NCI-H1105 treated with DMSO at 0.1 percent for 48 hours (cell line): ENCODE measurements at regions not wholly inside any gene's neighbourhood (a gene's known extent, or its start where the extent isn't known, plus 50 kb on each side); places are given as distances from the start of the nearest gene placed in this dataset.
"Not testable (repeated sequence)": the region's sequence is repeated elsewhere in the genome, so short reads cannot be mapped to it uniquely, and the experiment has no call there.

Experiments
- DNase-seq: peaks from one replicate; lab custom pipeline; 2025; lab: John Stamatoyannopoulos, UW

DNA sequence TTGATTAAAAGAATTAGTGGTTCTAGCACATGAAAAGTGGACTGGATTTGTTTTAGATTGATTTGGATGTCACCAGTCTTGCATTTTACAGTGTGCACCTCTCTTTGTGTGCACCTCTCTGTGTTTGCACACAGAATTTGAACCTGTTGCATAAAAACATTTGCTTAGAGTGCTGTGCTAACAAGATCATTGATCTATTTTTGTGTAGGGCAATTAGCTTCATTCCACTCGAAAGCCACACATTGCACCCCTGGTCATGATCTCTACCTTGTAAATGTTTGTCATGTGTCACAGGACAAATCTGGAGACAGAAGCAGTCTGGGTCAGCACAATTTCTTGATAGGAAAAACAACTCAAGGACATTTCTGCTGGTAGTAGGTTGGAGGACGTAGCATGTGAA is 258.7 kb upstream of the LINC00305 start:
- DNase-seq, result no peak

DNA sequence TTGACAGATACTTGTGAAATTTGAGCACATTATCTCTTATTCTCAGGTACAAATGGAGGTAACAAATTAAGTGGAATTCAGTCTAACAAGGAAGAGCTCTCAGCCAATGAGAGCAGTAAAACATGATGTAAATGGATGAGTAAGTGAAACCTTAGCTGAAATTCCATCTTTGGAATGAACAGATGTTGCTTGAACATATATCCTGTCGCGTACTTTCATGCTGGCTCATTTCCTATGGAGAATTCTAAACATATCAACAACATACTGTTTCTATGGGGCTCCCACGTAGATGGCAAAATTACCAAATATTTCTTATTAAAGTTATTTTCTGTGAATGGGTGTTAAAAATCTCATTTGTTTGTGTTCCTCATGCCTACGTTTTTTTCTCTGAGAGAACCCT is 256.3 kb upstream of the LINC00305 start:
- DNase-seq, result no peak

DNA sequence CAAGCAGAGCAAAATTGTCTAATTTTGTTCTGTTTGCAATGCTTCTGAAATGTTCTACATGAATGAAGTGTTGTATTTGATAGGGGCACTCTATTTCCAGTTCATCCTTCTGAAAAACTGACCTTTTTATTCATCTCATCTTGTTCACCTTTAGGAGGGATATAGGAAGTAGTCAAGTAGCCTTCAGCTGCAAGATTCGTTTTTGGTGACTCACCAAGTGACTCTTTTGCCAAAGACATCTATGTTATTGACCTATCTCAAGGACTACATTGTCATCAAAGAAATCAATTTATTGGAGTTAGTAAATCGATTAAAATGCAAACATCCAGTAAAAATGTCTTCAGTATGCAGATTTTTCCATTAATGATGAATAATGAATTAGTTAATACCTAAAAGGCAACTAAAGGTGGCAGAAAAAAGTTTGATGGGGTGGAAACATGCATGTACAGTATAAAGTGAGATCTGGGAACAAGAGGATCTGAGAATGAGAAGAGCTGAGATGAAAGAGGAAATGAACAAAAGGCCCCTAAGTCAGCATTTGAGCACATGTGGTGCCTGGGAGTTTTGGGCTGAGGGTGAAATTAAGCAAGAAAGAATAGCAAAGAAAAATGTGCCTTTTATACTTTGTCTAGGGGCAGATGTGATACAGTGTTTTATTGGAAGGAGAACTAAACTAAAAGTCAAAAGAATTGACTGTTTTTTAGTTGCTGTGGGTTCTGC is 255.1 kb upstream of the LINC00305 start:
- no peak for DNase-seq

DNA sequence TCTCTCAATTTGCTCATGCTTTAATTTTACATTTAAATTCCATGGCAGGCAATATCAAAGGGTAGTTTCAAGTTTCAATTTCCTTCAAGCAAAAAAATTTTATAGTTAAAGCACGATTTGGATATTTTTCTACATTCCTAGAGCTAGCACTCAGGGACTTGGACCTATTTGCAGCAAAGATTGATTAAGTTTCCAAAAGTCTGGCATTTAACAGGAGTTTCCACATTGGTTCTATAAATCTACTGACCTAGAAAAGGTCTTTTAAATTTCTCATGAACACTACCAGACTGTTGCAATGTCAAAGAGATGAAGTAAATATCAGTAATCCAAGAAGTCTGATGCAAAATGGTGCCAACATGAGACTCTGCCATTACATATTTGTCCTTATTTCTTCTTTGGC is 253.7 kb upstream of the LINC00305 start:
- no peak for DNase-seq

DNA sequence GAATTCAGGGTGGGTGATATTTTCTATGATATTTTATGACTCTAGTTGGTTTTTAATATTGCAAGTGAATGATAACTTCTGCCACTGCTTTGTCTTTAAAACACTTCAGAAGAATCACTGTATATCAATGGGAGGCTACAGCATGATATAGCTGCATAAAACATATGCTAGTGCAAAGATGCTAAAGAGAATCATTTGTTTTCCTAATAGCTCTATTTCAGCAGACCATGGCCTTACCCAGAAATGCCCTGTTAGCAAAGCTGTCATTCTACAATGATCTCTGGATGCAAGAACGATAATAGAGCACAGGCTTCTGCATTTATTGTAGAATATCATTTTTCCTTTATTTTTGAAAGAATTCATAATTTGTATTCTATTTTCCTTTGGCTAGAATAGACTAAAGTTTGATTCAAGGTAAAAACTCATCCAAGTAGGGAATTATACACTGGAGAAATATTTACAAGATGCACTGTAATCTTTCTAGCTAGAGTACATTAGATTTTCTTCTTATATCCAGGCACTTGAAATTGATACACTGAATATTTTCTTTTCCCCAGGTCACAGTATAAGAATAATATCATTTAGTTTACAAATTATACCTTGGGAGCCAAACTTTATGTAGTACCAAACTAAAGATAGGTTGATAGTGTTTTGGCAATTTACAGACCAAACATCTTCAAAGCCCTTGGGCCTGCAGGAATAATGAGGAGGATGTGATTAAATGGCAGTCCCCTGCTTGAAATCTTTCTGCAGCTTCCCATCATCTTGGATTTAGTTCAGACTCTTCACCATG is 252.6 kb upstream of the LINC00305 start:
- DNase-seq, result no peak

DNA sequence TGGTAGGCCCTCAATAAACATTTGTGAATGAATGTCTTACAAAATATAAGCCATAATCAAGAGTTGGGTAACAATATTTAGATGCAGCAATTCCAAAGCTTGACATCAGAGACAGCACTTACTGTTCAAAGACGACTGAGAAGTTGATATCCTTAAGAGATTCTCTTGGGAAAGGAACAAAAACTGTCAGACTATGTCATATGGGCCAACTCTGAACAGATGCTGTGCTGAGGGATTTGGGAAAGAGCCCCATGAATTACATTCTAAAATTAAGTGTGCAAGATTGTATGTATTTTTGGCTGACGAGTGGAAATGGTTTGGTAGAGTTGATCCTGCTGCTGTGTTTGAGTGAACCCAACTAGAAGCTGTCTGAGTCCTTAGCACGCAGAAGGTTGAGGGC is 250.7 kb upstream of the LINC00305 start:
- no peak for DNase-seq

DNA sequence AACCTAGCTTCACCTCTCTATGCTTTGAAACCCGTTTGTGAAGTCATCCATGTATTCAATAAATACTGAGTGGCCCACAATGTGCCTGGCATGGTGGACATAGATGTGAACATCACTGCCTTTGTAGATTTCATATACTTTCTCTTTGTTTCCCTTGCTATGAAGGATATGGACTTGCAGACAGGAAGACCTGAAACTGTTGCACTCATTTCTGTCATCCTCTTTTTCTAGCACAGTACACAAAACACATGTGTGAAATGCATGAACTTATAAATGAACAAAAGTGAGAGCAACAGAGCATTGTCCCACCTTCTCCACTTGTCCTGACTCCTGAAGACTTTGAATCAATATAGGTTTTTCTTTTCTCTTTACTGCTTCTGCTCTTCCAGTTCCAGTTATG is 249.4 kb upstream of the LINC00305 start:
- no peak for DNase-seq

DNA sequence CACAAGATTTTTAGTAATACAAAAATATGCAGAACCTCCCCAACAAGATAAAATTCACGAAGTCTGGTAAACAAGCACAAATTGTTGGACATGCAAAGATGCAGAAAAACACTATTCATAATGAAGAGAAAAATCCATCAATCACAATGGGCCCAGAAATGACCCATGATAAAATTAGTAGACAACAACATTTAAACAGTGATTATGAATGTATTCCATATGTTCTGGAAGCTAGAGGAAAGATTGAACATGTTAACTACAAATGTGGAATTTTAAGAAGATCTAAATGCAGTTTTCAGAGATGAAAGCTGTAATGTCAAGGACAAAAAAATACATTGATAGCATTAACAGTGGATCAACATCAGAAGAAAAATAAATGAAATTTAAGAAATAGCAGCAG is 243.3 kb upstream of the LINC00305 start:
- DNase-seq, result no peak

DNA sequence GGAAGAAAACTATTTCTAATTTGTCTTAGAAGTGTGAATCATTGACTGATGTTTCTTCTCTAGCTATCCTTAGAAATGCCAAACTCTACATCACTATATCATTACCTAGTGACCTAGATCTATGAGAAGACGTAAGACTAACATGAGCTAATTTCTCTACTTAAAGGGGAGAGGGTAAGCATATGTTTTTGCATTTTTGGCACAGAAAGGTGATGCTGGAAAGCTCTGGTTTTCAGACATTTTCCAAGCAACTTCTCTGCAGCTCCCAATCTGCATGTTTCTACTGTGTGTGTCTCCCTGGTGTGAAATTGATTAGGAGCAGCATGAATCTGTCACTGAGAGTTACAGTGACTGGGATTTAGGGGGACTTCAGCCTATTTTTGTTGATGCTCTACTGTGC is 235.2 kb upstream of the LINC00305 start:
- DNase-seq, result no peak

DNA sequence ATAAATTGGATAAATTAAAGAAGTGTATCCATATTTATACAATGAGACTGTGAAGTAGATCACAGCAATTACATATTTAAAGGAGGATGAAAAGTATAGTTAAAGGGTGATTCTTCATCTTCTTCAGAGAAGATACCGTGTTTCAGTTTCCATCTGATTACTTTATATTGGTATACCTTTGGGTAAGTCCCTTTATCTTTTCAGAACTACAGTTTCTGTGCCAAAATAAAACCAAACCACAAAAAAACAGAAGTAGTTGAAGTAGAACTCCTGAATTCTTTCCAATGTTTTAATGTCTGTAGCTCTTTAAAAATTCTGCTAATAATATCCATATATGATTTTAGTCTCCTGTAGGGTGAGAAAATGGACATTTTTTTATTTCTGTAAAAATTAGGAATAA is 231.2 kb upstream of the LINC00305 start:
- no peak for DNase-seq

DNA sequence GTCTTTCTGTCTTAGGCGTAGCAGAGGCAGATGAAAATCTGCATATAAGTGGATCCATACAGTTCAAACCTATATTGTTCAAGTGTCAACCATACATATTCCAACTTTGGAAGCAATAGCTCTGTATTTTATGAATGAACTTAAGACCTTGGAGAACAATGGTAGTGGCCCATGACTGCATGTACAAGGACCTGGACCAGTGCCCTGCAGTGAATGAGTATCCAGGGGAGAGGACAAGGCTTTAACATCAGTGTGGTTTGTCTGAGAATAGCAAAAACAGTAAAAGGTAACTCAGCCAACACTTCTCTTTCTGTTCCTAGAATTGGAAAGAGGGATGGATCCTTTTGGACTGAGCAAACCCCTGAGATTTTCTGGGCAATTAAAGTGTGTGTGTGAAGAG is 230.8 kb upstream of the LINC00305 start:
- DNase-seq, result no peak

DNA sequence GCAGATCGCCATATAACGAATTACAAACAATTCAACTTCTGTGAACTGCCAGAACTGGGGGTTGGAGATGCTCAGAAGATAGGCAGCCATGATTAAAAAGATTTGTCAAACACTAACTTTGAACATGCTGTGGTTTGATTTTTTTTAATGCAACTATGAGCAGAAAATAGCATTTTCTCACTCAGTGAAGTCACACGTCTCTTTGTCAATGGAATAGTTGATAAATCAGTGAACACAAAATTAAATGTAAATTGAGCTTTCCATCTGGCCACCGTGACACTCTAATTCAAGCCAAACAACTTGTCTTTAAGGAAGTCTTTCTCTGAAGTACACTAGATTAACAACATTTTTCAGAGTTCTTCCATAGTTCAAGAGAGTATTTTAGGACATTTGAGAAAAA is 228.6 kb upstream of the LINC00305 start:
- no peak for DNase-seq

DNA sequence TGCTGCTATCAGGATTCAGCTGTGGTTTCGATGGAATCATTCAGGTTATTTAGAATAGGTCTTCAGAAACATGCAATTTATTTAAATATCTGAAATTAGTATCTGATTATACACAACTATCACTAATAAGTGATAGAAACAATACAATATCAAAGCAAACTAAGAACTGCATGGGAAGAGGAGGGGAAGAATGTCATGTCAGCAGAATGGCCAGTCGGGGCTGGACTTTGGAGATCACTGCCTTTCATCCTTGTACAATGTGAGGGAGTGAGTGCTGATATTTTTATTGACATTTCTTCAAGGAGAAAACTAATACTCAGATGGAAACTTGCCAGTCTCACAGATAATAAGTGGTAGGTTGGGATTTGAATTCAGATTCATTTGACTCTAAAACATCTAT is 224.0 kb upstream of the LINC00305 start:
- no peak for DNase-seq

DNA sequence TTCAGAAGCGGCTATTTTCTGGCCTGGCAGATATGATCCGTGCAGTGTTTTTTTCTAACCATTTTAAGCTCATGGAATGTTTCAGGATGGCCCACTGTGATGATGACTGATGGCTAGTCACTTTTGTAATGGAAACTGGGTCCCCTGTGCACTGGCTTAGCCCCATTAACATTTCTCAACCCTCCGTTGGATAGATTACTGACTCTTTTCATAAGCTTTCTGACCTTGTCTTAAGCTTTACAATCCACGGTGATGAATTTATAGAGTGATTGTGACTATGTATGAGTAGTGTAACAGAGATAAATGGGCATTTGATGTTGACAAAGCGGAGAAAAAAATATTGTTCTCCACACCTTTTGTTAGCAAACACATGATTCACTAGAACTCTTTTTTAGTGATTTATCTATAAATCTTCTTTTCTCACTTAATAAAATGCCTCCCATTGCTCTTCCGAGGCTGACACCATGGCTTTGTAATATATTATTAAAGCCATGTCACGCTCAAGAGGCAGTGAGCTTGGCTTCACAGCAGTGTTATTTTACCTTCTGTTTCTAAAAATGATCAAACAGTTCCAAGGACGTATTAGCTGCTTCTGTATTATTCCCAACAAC is 221.0 kb upstream of the LINC00305 start:
- DNase-seq, result not testable (repeated sequence)

DNA sequence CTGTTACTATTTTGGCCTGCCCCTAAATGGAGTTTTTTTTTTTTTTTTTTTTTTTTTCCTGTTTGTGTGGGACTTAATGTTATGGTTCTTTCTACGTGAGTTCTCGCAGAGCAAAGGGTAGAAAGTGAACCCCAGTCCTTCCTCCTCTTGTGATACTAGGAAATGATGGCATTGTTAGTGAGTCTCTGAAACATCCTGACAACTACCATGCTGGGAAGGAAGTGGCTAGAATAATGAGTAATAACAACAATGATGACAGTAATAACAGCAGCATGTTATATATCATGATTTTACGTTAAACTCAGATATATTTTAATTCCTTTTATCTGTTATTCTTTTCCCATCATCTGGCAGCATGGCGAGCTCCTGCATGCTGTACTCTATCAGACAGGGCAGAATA is 216.2 kb upstream of the LINC00305 start:
- DNase-seq, result no peak

DNA sequence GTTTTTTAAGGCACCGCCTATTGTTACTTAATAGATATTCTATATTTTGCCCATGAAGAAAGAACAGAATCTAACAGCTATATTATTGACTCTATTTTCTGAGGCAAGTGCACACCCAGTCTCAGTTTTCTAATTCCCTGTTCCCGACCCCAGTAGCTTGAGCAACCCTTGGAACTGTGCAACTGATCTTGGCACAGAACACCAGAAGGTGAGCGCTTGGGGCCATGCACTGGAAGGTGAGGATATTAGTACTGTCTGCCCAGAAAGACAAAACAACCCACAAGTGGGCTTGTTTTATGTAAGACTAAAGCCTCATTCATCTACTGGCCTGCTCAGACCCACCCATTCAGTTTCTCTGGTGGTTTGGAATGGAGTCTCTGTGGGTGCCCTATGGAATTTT is 188.8 kb upstream of the LINC00305 start:
- no peak for DNase-seq

DNA sequence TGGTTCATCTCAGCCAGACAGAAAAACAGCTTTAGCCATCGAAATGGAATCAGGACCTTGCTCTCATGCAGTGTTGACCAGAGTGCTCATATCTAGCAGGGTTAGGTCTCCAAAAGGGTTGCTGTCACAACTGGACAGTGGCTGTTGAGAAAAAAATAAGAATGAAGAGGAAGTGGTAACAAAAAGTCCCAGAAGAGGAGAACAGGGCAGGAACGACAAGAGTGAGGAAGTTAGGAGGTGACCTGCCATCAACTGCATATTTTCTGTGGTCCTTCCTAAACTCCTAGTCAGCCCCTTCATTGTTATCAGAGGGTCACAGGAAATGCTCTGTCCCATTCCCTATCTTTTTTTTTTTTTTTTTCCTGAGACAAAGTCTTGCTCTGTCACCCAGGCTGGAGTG is 188.1 kb upstream of the LINC00305 start:
- no peak for DNase-seq

DNA sequence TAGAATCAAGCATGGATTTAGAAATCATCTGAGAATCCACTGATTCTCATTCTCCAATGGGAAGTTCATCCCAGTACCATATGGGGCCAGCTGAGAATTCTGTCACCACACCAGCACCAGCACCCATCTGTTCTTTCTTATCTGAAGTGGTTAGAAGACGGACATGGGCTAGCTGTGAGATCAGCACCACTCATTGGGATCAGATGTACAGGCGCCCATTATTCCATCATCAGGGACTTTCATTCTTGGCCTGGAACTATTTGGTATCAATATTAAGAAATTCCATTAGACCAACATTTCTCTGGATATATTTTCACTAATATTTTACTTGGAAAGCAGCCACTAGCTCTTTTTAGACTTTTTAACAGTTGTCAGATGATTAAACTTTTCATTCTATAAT is 185.9 kb upstream of the LINC00305 start:
- no peak for DNase-seq

DNA sequence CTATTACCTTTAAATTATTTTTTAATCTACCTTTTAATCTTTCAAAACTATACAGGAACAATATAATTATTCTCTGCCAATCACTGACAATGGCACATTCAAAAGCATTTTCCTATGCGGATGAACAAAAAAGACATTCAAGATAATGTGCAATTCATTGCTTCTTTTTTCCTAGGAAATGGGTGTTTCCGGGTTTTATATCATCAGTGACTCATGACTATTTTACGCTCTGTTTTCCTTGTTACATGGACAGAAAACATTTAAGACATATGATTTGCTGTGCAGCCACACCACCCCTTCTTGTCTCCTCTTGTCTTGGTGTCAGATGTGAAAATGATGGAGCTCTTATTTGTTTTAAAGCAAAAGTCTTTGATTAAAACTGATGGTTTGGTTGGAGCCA is 184.7 kb upstream of the LINC00305 start:
- DNase-seq, result no peak

DNA sequence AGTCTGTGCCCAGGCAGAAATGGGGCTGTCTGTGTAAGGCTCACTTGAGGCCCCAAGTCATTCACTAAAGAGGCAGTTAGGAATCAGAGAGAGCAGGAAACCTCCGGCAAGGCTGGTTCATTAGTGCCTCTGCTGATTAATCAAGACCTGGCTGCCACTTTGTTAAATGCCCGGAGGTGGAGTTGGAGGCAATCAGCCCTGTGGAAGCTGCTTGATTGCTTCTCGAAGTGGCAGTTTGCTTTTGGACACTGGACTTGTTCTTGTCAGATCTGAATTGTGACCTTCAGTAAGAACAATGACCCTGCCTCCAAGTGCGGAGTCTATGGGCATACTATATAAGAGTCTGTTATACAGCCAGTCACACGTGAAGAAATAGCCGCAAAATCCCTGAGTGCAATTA is 183.9 kb upstream of the LINC00305 start:
- no peak for DNase-seq

DNA sequence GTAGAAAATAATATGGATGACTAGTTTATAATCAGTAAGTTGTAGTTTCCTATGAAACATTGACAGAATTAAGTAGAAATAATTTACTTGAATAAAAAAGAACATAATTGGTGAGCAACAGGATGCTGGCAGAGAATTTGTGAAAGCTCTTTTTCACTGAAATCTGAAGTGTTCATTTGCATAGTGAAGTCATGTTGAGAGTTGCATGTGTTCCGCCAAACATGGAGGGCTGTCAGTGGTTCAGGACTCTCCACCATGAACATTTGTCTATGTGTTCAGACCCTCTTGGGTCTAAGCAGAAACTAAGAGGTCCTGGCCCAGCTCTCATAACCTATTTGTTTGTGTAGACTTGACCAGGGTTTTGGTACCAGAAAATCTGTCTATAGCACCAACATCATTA is 182.5 kb upstream of the LINC00305 start:
- no peak for DNase-seq

DNA sequence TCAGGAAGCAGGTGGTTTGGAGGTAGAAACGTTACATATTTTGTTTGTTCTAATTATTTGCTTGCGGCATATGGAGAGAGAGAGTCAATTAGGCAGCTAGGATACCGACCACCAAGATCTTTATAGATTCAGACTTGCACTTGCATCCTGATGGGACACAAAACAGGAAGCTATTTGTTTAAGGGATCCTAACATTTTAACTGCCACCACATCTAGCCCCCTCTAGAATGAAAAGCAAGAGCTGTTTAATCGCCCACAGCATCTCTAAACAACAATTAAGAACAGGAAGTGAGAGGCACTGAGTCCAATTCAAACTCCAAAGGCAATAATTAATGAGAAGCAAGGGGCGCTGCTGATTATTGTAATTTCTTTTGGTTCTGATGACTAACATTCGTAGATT is 182.0 kb upstream of the LINC00305 start:
- DNase-seq, result peak; percentile 62

DNA sequence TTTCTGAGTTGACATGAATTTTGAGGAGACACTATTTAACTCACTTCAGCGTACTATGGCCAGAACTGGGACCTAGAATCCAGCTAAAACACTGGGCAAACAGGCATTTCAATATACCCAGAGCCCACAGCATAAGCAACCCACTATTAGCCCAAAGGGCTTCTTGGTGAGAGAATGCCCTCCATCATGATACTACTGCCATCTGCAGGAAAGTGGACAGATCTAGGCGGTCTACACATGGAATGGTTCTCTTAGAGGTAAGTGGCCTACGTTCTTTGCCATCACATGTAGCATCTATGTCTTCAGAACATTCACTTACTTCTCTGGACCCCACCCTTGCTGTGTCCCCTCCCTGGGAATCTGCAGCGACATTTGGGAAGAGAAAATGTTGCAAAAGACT is 181.3 kb upstream of the LINC00305 start:
- no peak for DNase-seq
